ENCODE measurements at regions not wholly inside any gene's neighbourhood (a gene's known extent, or its start where the extent isn't known, plus 50 kb on each side); places are given as distances from the start of the nearest gene placed in this dataset.

DNA sequence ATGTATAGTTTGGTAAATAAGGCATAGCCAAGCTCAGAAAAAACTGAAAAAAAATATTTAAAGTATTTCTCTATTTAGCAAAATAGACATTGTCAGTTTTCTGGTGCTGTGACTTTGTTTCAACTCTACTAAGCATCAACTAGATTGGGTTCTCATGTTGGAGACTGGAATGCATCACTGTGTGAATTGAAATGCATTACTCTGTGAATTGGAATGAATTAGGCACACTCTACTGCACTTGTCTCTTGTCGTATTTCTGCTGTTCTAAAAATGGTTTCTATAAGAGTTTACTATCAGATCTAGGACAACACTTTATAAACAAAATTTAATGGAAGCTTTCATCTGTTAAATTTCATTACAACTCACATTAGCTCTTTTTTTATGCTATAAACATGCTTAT, 1772.2 kb downstream of the MAT2B start:
- DNase-seq (no peak), ATAC-seq (ENCODE audit: low FRiP score) (no peak)
- Histone ChIP-seq H3K36me3 (ENCODE audit: control insufficient read depth in 1 of 2, insufficient read depth in 2 of 2, low read length in 1 of 2) (no peaks in the 10 kb centered on the region), H3K4me3 (ENCODE audit: low read length in 2 of 2) (no peak overlapping the region), H3K27me3 (ENCODE audit: control insufficient read depth in 1 of 2, insufficient read depth in 2 of 2, low read length in 1 of 2) (no peaks in the 10 kb centered on the region), H3K4me1 (ENCODE audit: control insufficient read depth in 1 of 2, insufficient read depth in 2 of 2, low read length in 2 of 2) (no peaks in the 10 kb centered on the region), H3K27ac (ENCODE audit: low read depth in 1 of 2, low read length in 2 of 2) (no peak overlapping the region), H3K9me3 (ENCODE audit: control insufficient read depth, low read length) (no peaks in the 10 kb centered on the region)
- 54 to 70% methylated on average over 1 of the region's 1 CpG for WGBS, 2 donors
- intact Hi-C loops (cut with DNase I), result no loop called here

DNA sequence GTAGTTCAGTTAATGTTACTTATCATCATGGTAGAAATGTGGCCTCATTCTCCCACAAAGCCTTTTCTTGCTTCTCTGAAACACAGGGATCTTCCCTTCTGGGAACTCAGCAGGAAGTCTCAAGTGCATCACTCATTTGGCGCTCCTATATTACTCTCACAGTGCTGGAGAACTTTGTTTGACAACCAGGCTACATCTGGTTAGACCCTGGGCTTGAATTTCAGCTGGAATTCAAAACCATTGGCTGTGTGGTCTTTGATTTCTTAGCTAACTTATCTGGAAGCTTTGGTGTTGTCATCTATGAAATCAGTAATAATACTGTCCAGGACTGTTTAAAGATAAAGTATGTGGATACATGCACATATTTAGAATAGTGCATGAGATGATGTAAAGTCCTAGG, 1777.1 kb downstream of the MAT2B start:
- Histone ChIP-seq H3K27ac (ENCODE audit: low read depth in 1 of 2, low read length in 2 of 2) (no peak overlapping the region), H3K36me3 (ENCODE audit: control insufficient read depth in 1 of 2, insufficient read depth in 2 of 2, low read length in 1 of 2) (no peaks in the 10 kb centered on the region), H3K9me3 (ENCODE audit: control insufficient read depth, low read length) (no peaks in the 10 kb centered on the region), H3K4me1 (ENCODE audit: control insufficient read depth in 1 of 2, insufficient read depth in 2 of 2, low read length in 2 of 2) (no peaks in the 10 kb centered on the region), H3K27me3 (ENCODE audit: control insufficient read depth in 1 of 2, insufficient read depth in 2 of 2, low read length in 1 of 2) (no peaks in the 10 kb centered on the region), H3K4me3 (ENCODE audit: low read length in 2 of 2) (no peak overlapping the region)
- DNase-seq (no peak), ATAC-seq (ENCODE audit: low FRiP score) (no peak)
- 73 to 81% methylated on average over 1 of the region's 1 CpG for WGBS, 2 donors
- intact Hi-C loops (cut with DNase I), result no loop called here

DNA sequence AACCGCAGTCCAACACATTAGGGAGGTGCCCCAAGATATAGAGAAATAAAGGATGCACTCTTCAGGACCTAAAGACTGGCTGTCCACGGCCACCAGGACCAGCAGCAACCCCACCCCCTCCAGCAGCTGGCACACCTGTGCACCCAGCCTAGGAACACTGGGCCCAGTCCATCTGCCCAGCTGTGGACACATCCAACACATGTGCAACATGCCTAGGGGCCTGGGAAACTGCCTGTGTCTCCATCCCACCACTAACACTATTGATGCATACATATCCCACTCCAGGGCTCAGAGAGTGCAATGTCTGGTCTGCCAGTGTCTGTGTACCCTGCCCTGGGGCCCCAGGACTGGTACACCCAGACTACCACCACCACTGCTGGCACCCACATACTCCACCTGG, 1781.3 kb downstream of the MAT2B start:
- intact Hi-C loops (cut with DNase I), result no loop called here
- Histone ChIP-seq H3K4me1 (ENCODE audit: control insufficient read depth in 1 of 2, insufficient read depth in 2 of 2, low read length in 2 of 2) (no peaks in the 10 kb centered on the region), H3K27me3 (ENCODE audit: control insufficient read depth in 1 of 2, insufficient read depth in 2 of 2, low read length in 1 of 2) (no peaks in the 10 kb centered on the region), H3K9me3 (ENCODE audit: control insufficient read depth, low read length) (no peaks in the 10 kb centered on the region), H3K36me3 (ENCODE audit: control insufficient read depth in 1 of 2, insufficient read depth in 2 of 2, low read length in 1 of 2) (no peaks in the 10 kb centered on the region), H3K4me3 (ENCODE audit: low read length in 2 of 2) (no peak overlapping the region), H3K27ac (ENCODE audit: low read depth in 1 of 2, low read length in 2 of 2) (no peak overlapping the region)
- no peak for ATAC-seq (ENCODE audit: low FRiP score)
- DNase-seq, result no peak
- 69 to 79% methylated on average over 2 of the region's 2 CpGs for WGBS, 2 donors

DNA sequence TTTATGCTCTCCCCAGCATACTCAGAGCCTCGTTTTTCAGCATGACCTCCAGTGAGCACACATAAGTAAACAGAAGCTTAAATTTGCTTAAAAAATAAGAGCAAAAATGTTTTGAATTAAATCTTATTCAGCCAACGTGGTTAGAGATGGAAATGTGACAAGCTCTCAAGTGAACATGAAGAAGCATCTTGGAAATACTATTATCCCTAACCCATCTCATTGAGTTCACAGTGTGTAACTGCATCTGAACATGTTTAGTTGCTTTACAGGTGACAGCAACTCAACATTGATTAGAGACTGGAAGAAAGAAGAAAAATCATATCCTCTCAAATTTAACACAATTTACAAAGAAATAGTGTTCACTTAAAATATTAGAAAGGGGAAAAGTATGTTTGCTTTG, 1785.1 kb downstream of the MAT2B start:
- ATAC-seq (ENCODE audit: low FRiP score) (no peak), DNase-seq (no peak)
- no peaks in the 10 kb centered on the region for H3K27me3 ChIP-seq (ENCODE audit: control insufficient read depth in 1 of 2, insufficient read depth in 2 of 2, low read length in 1 of 2)
- no peak overlapping the region for H3K27ac ChIP-seq (ENCODE audit: low read depth in 1 of 2, low read length in 2 of 2)
- no peak overlapping the region for H3K4me3 ChIP-seq (ENCODE audit: low read length in 2 of 2)
- H3K4me1 ChIP-seq (ENCODE audit: control insufficient read depth in 1 of 2, insufficient read depth in 2 of 2, low read length in 2 of 2), result no peaks in the 10 kb centered on the region
- no peaks in the 10 kb centered on the region for H3K36me3 ChIP-seq (ENCODE audit: control insufficient read depth in 1 of 2, insufficient read depth in 2 of 2, low read length in 1 of 2)
- intact Hi-C loops (cut with DNase I), result no loop called here
- H3K9me3 ChIP-seq (ENCODE audit: control insufficient read depth, low read length), result peaks cover 1% of the 10 kb centered on the region
- WGBS, 2 donors, result 25 to 27% methylated on average over 2 of the region's 2 CpGs

DNA sequence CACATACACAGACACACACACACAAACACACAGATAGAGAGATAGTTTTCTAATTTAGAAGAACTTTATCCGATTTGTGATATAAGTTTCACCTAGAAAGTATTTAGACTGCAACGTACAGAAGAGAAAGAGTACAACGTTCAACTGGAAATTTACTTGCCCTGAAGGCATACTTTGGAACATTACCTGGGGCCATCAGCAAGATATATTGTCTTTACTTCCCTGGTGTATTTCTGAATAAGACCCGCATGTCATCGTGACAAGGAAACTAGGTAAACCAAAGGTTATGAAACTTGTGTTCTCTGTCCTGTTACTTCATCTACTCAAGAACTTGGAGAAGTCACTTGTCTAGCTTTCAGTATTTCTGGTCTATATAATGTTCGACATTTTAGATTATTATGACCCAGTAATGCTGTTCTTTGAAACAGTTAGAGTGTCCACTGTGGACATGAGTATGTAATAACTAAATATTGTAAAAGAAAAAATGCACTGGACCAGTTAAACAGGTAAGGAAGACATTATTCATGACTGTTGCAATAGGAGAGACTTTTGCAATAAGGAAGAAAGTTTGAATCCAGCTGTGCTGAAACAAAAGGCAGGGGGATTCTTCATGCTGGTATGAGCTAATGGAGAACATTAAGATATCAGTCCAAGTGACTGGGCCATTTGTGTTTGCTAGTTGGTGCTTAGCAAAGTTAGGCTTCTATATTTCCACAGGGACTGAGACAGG, 1791.1 kb downstream of the MAT2B start:
- H3K4me1 ChIP-seq (ENCODE audit: control insufficient read depth in 1 of 2, insufficient read depth in 2 of 2, low read length in 2 of 2), result no peaks in the 10 kb centered on the region
- no peak overlapping the region for H3K27ac ChIP-seq (ENCODE audit: low read depth in 1 of 2, low read length in 2 of 2)
- DNase-seq, result no peak
- WGBS, 2 donors, result 85 to 90% methylated on average over 6 of the region's 6 CpGs
- no peak for ATAC-seq (ENCODE audit: low FRiP score)
- peaks cover 1% of the 10 kb centered on the region for H3K9me3 ChIP-seq (ENCODE audit: control insufficient read depth, low read length)
- H3K4me3 ChIP-seq (ENCODE audit: low read length in 2 of 2), result no peak overlapping the region
- H3K27me3 ChIP-seq (ENCODE audit: control insufficient read depth in 1 of 2, insufficient read depth in 2 of 2, low read length in 1 of 2), result no peaks in the 10 kb centered on the region
- intact Hi-C loops (cut with DNase I), result no loop called here
- no peaks in the 10 kb centered on the region for H3K36me3 ChIP-seq (ENCODE audit: control insufficient read depth in 1 of 2, insufficient read depth in 2 of 2, low read length in 1 of 2)

DNA sequence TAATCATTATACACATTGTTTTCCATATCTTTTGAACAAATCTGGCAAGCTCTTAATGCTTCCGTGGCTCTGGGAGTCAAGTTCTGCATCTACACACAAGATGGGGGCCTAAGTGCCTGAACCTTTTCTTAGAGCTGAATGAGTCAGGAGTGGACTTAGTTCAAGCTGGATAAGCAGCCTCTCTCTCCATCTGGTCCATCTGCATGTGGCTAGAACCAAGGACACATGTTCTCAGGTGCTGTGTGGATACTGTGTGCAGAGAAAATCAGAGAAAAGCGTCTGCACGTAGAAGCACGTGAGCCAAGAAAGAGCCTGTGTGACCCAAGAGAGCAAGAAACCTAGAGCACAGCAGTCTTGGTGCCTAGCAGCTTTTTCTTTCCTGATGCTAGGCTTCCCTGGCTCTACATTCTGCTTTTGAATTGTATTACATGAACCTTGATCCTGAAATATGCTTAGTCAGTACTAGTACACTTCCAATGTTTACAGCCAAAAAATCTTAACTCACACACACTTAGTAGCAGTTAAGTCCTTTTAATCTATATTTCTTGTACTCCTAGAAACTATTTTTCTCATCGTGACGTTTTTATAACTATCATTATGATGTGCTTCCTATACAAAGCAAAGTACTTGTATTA, 1798.9 kb downstream of the MAT2B start:
- intact Hi-C loops (cut with DNase I), result no loop called here
- Histone ChIP-seq H3K27ac (ENCODE audit: low read depth in 1 of 2, low read length in 2 of 2) (no peak overlapping the region), H3K9me3 (ENCODE audit: control insufficient read depth, low read length) (no peaks in the 10 kb centered on the region), H3K4me1 (ENCODE audit: control insufficient read depth in 1 of 2, insufficient read depth in 2 of 2, low read length in 2 of 2) (no peaks in the 10 kb centered on the region), H3K36me3 (ENCODE audit: control insufficient read depth in 1 of 2, insufficient read depth in 2 of 2, low read length in 1 of 2) (no peaks in the 10 kb centered on the region), H3K27me3 (ENCODE audit: control insufficient read depth in 1 of 2, insufficient read depth in 2 of 2, low read length in 1 of 2) (no peaks in the 10 kb centered on the region), H3K4me3 (ENCODE audit: low read length in 2 of 2) (no peak overlapping the region)
- 78 to 84% methylated on average over 6 of the region's 6 CpGs for WGBS, 2 donors
- no peak for DNase-seq
- no peak for ATAC-seq (ENCODE audit: low FRiP score)

DNA sequence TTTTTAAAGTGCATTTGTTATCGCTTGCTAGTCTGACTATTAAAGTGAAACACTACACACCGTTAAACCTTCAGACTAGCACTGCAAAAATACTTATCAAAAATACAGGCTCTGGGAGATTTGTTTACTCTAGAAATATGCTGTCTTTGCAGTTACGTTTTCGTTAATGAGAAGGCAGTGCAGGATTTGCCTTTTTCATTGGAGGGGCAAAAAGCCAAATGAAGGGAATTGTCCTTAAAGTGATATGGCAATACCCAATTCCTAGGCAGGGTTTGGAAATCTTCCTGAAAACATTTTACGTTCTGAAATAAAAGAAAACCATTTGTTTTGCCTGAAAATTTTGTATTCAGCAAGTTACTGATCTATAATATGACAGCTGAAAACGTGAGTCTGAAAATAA, 1800.2 kb downstream of the MAT2B start:
- no peak overlapping the region for H3K27ac ChIP-seq (ENCODE audit: low read depth in 1 of 2, low read length in 2 of 2)
- DNase-seq (no peak), ATAC-seq (ENCODE audit: low FRiP score) (no peak)
- intact Hi-C loops (cut with DNase I), result no loop called here
- no peaks in the 10 kb centered on the region for H3K27me3 ChIP-seq (ENCODE audit: control insufficient read depth in 1 of 2, insufficient read depth in 2 of 2, low read length in 1 of 2)
- no peaks in the 10 kb centered on the region for H3K36me3 ChIP-seq (ENCODE audit: control insufficient read depth in 1 of 2, insufficient read depth in 2 of 2, low read length in 1 of 2)
- WGBS, 2 donors, result 61 to 65% methylated on average over 6 of the region's 6 CpGs
- no peaks in the 10 kb centered on the region for H3K9me3 ChIP-seq (ENCODE audit: control insufficient read depth, low read length)
- H3K4me3 ChIP-seq (ENCODE audit: low read length in 2 of 2), result no peak overlapping the region
- H3K4me1 ChIP-seq (ENCODE audit: control insufficient read depth in 1 of 2, insufficient read depth in 2 of 2, low read length in 2 of 2), result no peaks in the 10 kb centered on the region

DNA sequence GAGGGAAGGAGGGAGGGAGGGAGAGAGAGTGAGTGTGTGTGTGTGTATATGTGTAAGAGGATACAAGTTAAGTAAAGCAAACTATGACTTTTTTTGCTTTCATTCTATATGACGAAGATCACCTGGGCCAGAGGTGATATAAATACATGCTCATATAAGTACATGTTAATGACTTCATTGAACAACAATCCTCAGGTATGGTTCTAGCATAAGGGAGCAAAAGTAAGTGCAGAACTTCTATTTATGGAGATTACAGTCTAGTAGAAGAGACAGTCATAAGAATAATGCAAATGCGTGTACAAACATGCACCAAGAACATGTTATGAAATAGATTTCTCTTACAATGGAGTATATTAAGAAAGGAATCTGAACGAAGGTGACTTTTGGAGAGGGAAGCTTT, 1804.0 kb downstream of the MAT2B start:
- no peaks in the 10 kb centered on the region for H3K27me3 ChIP-seq (ENCODE audit: control insufficient read depth in 1 of 2, insufficient read depth in 2 of 2, low read length in 1 of 2)
- H3K4me1 ChIP-seq (ENCODE audit: control insufficient read depth in 1 of 2, insufficient read depth in 2 of 2, low read length in 2 of 2), result no peaks in the 10 kb centered on the region
- H3K4me3 ChIP-seq (ENCODE audit: low read length in 2 of 2), result no peak overlapping the region
- no peak overlapping the region for H3K27ac ChIP-seq (ENCODE audit: low read depth in 1 of 2, low read length in 2 of 2)
- intact Hi-C loops (cut with DNase I), result no loop called here
- H3K36me3 ChIP-seq (ENCODE audit: control insufficient read depth in 1 of 2, insufficient read depth in 2 of 2, low read length in 1 of 2), result no peaks in the 10 kb centered on the region
- DNase-seq (no peak), ATAC-seq (ENCODE audit: low FRiP score) (no peak)
- no peaks in the 10 kb centered on the region for H3K9me3 ChIP-seq (ENCODE audit: control insufficient read depth, low read length)
- WGBS, 2 donors, result 80 to 81% methylated on average over 3 of the region's 3 CpGs

DNA sequence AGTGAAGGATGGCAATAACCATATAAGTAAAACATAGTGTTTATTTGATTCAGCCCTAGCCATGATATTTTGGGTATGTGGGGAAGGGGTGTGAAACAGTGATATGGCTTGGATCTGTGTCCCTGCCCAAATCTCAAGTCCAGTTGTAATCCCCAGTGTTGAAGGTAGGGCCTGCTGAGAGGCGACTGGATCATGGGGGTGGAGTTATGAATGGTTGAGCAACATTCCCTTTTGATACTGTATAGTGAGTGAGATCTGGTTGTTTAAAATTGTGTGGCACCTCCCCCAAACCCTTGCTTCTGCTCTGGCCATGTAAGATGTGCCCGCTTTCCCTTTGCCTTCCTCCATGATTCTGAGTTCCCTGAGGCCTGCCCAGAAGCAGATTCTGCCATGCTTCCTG, 1804.6 kb downstream of the MAT2B start:
- H3K9me3 ChIP-seq (ENCODE audit: control insufficient read depth, low read length), result no peaks in the 10 kb centered on the region
- no peak overlapping the region for H3K4me3 ChIP-seq (ENCODE audit: low read length in 2 of 2)
- 80 to 85% methylated on average over 2 of the region's 2 CpGs for WGBS, 2 donors
- H3K36me3 ChIP-seq (ENCODE audit: control insufficient read depth in 1 of 2, insufficient read depth in 2 of 2, low read length in 1 of 2), result no peaks in the 10 kb centered on the region
- ATAC-seq (ENCODE audit: low FRiP score), result no peak
- no peak for DNase-seq
- intact Hi-C loops (cut with DNase I), result no loop called here
- no peak overlapping the region for H3K27ac ChIP-seq (ENCODE audit: low read depth in 1 of 2, low read length in 2 of 2)
- H3K27me3 ChIP-seq (ENCODE audit: control insufficient read depth in 1 of 2, insufficient read depth in 2 of 2, low read length in 1 of 2), result no peaks in the 10 kb centered on the region
- no peaks in the 10 kb centered on the region for H3K4me1 ChIP-seq (ENCODE audit: control insufficient read depth in 1 of 2, insufficient read depth in 2 of 2, low read length in 2 of 2)

Measured in aorta (tissue), 5 donors.